HUES6 (cell line): ENCODE measurements at regions not wholly inside any gene's neighbourhood (a gene's known extent, or its start where the extent isn't known, plus 50 kb on each side); places are given as distances from the start of the nearest gene placed in this dataset.

Source experiments
- H3K27ac ChIP-seq: 2 replicates; pipeline ENCODE4 v1.7.0; 2013; ENCODE audit warnings: low read depth, mild to moderate bottlenecking, low read length, inconsistent platforms
- H3K27me3 ChIP-seq: 2 replicates; pipeline ENCODE4 v1.6.1; 2013; ENCODE audit warnings: low read length; ENCODE audit not compliant: control insufficient read depth, insufficient read depth
- H3K36me3 ChIP-seq: 2 replicates; pipeline ENCODE4 v1.6.1; 2013; ENCODE audit warnings: low read length; ENCODE audit not compliant: control insufficient read depth, insufficient read depth
- H3K4me1 ChIP-seq: 2 replicates; pipeline ENCODE4 v1.6.1; 2013; ENCODE audit warnings: low read length; ENCODE audit not compliant: control insufficient read depth, insufficient read depth
- H3K4me3 ChIP-seq: 2 replicates; pipeline ENCODE4 v1.5.1; 2013; ENCODE audit warnings: low read depth, low read length
- H3K9ac ChIP-seq: one replicate; pipeline ENCODE4 v1.6.1; 2013; ENCODE audit warnings: mild to moderate bottlenecking, low read length
- H3K9me3 ChIP-seq: 2 replicates; pipeline ENCODE4 v1.6.1; 2013; ENCODE audit warnings: low read depth, low read length; ENCODE audit not compliant: control insufficient read depth, insufficient read depth

- H3K27me3 ChIP-seq = 0 out of 2 replicates have a peak, but pooled peaks cover 2% of the 10 kb centered on the region
- no peaks in the 10 kb centered on the region for H3K9me3 ChIP-seq
- H3K27ac ChIP-seq = no peak overlapping the region
- H3K4me1 ChIP-seq = no peaks in the 10 kb centered on the region
- H3K36me3 ChIP-seq = no peaks in the 10 kb centered on the region
- H3K9ac ChIP-seq = no peak overlapping the region
- H3K4me3 ChIP-seq = no peak overlapping the region
Measured at GRCh38 chr19:30871979-30872378, 477.3 kb downstream of the TSHZ3 start.

- H3K27ac ChIP-seq = no peak overlapping the region
- H3K4me3 ChIP-seq = no peak overlapping the region
- H3K36me3 ChIP-seq = no peaks in the 10 kb centered on the region
- no peak overlapping the region for H3K9ac ChIP-seq
- H3K27me3 ChIP-seq = 0 out of 2 replicates have a peak, but pooled peaks cover 2% of the 10 kb centered on the region
- H3K9me3 ChIP-seq = no peaks in the 10 kb centered on the region
- H3K4me1 ChIP-seq = no peaks in the 10 kb centered on the region
Measured at GRCh38 chr19:30870876-30871275, 478.4 kb downstream of the TSHZ3 start.

GRCh38 chr19:30865511-30865910, 483.7 kb downstream of the TSHZ3 start:
- H3K27ac ChIP-seq = no peak overlapping the region
- no peak overlapping the region for H3K9ac ChIP-seq
- H3K4me3 ChIP-seq = no peak overlapping the region
- H3K4me1 ChIP-seq = no peaks in the 10 kb centered on the region
- H3K36me3 ChIP-seq = no peaks in the 10 kb centered on the region
- 0 out of 2 replicates have a peak, but pooled peaks cover 2% of the 10 kb centered on the region for H3K27me3 ChIP-seq
- H3K9me3 ChIP-seq = no peaks in the 10 kb centered on the region

- no peak overlapping the region for H3K4me3 ChIP-seq
- H3K9me3 ChIP-seq = no peaks in the 10 kb centered on the region
- no peaks in the 10 kb centered on the region for H3K27me3 ChIP-seq
- H3K4me1 ChIP-seq = no peaks in the 10 kb centered on the region
- H3K27ac ChIP-seq = no peak overlapping the region
- H3K36me3 ChIP-seq = no peaks in the 10 kb centered on the region
- H3K9ac ChIP-seq = no peak overlapping the region
Measured at GRCh38 chr19:30864391-30865215, 484.6 kb downstream of the TSHZ3 start.

- no peak overlapping the region for H3K4me3 ChIP-seq
- no peak overlapping the region for H3K9ac ChIP-seq
- H3K4me1 ChIP-seq = no peaks in the 10 kb centered on the region
- H3K27me3 ChIP-seq = no peaks in the 10 kb centered on the region
- no peak overlapping the region for H3K27ac ChIP-seq
- no peaks in the 10 kb centered on the region for H3K36me3 ChIP-seq
- H3K9me3 ChIP-seq = no peaks in the 10 kb centered on the region
Measured at GRCh38 chr19:30862876-30863275, 486.4 kb downstream of the TSHZ3 start.

GRCh38 chr19:30861919-30862318, 487.3 kb downstream of the TSHZ3 start:
- Histone ChIP-seq H3K4me3 (no peak overlapping the region), H3K36me3 (no peaks in the 10 kb centered on the region), H3K9ac (no peak overlapping the region), H3K4me1 (no peaks in the 10 kb centered on the region), H3K27me3 (no peaks in the 10 kb centered on the region), H3K27ac (no peak overlapping the region), H3K9me3 (no peaks in the 10 kb centered on the region)

- H3K36me3 ChIP-seq = no peaks in the 10 kb centered on the region
Measured at GRCh38 chr19:30857966-30858490, 485.8 kb downstream of the ZNF536 start.

GRCh38 chr19:30857388-30857787, 485.2 kb downstream of the ZNF536 start:
- no peaks in the 10 kb centered on the region for H3K27me3 ChIP-seq
- no peaks in the 10 kb centered on the region for H3K4me1 ChIP-seq
- H3K4me3 ChIP-seq = no peak overlapping the region
- no peaks in the 10 kb centered on the region for H3K9me3 ChIP-seq
- no peak overlapping the region for H3K27ac ChIP-seq
- H3K9ac ChIP-seq = no peak overlapping the region
- no peaks in the 10 kb centered on the region for H3K36me3 ChIP-seq

More at GRCh38 chr19:30857966-30858490, 485.8 kb downstream of the ZNF536 start:
- Histone ChIP-seq H3K9me3 (no peaks in the 10 kb centered on the region), H3K27me3 (no peaks in the 10 kb centered on the region), H3K27ac (no peak overlapping the region), H3K9ac (no peak overlapping the region), H3K4me3 (no peak overlapping the region), H3K4me1 (no peaks in the 10 kb centered on the region)

- H3K27ac ChIP-seq = no peak overlapping the region
- H3K36me3 ChIP-seq = no peaks in the 10 kb centered on the region
- no peaks in the 10 kb centered on the region for H3K27me3 ChIP-seq
- no peak overlapping the region for H3K4me3 ChIP-seq
- no peak overlapping the region for H3K9ac ChIP-seq
- no peaks in the 10 kb centered on the region for H3K9me3 ChIP-seq
- no peaks in the 10 kb centered on the region for H3K4me1 ChIP-seq
Measured at GRCh38 chr19:30856786-30857185, 484.6 kb downstream of the ZNF536 start.

- H3K27ac ChIP-seq = no peak overlapping the region
- H3K27me3 ChIP-seq = no peaks in the 10 kb centered on the region
- no peaks in the 10 kb centered on the region for H3K9me3 ChIP-seq
- H3K36me3 ChIP-seq = no peaks in the 10 kb centered on the region
- H3K4me3 ChIP-seq = no peak overlapping the region
- no peak overlapping the region for H3K9ac ChIP-seq
- no peaks in the 10 kb centered on the region for H3K4me1 ChIP-seq
Measured at GRCh38 chr19:30856376-30856775, 484.2 kb downstream of the ZNF536 start.

GRCh38 chr19:30855442-30855841, 483.3 kb downstream of the ZNF536 start:
- no peak overlapping the region for H3K27ac ChIP-seq
- H3K4me3 ChIP-seq = no peak overlapping the region
- no peaks in the 10 kb centered on the region for H3K36me3 ChIP-seq
- no peaks in the 10 kb centered on the region for H3K27me3 ChIP-seq
- H3K9me3 ChIP-seq = no peaks in the 10 kb centered on the region
- H3K4me1 ChIP-seq = no peaks in the 10 kb centered on the region
- no peak overlapping the region for H3K9ac ChIP-seq
